GM18505 (cell line): ENCODE measurements at regions not wholly inside any gene's neighbourhood (a gene's known extent, or its start where the extent isn't known, plus 50 kb on each side); places are given as distances from the start of the nearest gene placed in this dataset.
"Not testable (repeated sequence)": the region's sequence is repeated elsewhere in the genome, so short reads cannot be mapped to it uniquely, and the experiment has no call there.

Experiments
- ATAC-seq: cut with Tn5 transposase; IDR thresholded peaks from one replicate; pipeline ENCODE4 v1.9.1; 2021; ENCODE audit not compliant: unreplicated experiment
- POLR2A ChIP-seq: IDR thresholded peaks from 4 replicates; pipeline ENCODE4 v1.6.1; 2011; ENCODE audit warnings: borderline replicate concordance; ENCODE audit not compliant: insufficient read depth, insufficient read length; ENCODE audit errors: extremely low read depth

- no peak for ATAC-seq
- no peak for TF ChIP-seq POLR2A
These were observed 670.6 kb downstream of the PLOD2 start for GRCh38 chr3:145490088-145491048.

- TF ChIP-seq POLR2A = no peak
- no peak for ATAC-seq
These were observed 668.5 kb downstream of the PLOD2 start for GRCh38 chr3:145492456-145492855.

- ATAC-seq = not testable (repeated sequence)
These were observed 643.6 kb downstream of the PLOD2 start for GRCh38 chr3:145517416-145517815.

- no peak for ATAC-seq
- no peak for TF ChIP-seq POLR2A
These were observed 642.3 kb downstream of the PLOD2 start for GRCh38 chr3:145518639-145519038.

GRCh38 chr3:145519398-145520047 is 641.5 kb downstream of the PLOD2 start:
- no peak for ATAC-seq
- TF ChIP-seq POLR2A = no peak

- no peak for ATAC-seq
- TF ChIP-seq POLR2A = no peak
These were observed 638.8 kb downstream of the PLOD2 start for GRCh38 chr3:145522179-145522578.

GRCh38 chr3:145522893-145523651 is 637.9 kb downstream of the PLOD2 start:
- TF ChIP-seq POLR2A = no peak
- no peak for ATAC-seq

- TF ChIP-seq POLR2A = no peak
- no peak for ATAC-seq
These were observed 629.4 kb downstream of the PLOD2 start for GRCh38 chr3:145531548-145531947.

GRCh38 chr3:145533696-145534095 is 627.3 kb downstream of the PLOD2 start:
- no peak for TF ChIP-seq POLR2A
- no peak for ATAC-seq

GRCh38 chr3:145536461-145536860 is 624.5 kb downstream of the PLOD2 start:
- no peak for ATAC-seq
- TF ChIP-seq POLR2A = no peak

GRCh38 chr3:145550522-145550921 is 610.5 kb downstream of the PLOD2 start:
- ATAC-seq = no peak
- TF ChIP-seq POLR2A = no peak

- no peak for ATAC-seq
- TF ChIP-seq POLR2A = no peak
These were observed 603.6 kb downstream of the PLOD2 start for GRCh38 chr3:145557405-145557804.

GRCh38 chr3:145578471-145578870 is 582.5 kb downstream of the PLOD2 start:
- ATAC-seq = no peak
- TF ChIP-seq POLR2A = no peak

- ATAC-seq = no peak
- no peak for TF ChIP-seq POLR2A
These were observed 579.3 kb downstream of the PLOD2 start for GRCh38 chr3:145581694-145582093.

- TF ChIP-seq POLR2A = no peak
- ATAC-seq = no peak
These were observed 556.1 kb downstream of the PLOD2 start for GRCh38 chr3:145604851-145605250.
